ENCODE measurements at regions not wholly inside any gene's neighbourhood (a gene's known extent, or its start where the extent isn't known, plus 50 kb on each side); places are given as distances from the start of the nearest gene placed in this dataset.
"Not testable (repeated sequence)": the region's sequence is repeated elsewhere in the genome, so short reads cannot be mapped to it uniquely, and the experiment has no call there.

DNA sequence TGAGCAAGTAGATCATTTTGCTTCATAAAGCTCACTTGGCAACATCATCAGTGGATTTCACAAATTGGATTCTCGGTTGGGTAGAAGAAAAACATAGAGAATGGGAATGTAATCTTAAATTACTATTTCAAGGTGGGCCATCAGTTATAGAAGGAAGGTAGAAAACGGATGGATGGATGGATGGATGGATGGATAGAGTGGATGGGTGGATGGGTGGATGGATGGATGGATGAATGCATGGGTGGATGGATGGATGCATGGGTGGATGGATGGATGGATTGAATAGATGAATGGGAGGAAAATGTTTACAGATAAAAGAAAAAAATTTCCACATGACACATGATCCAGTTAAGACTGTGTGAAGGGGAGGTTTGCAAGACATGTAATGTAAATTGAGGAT is 159.7 kb downstream of the MEX3B start:
- peaks cover 3 to 19% (median 12%) of the 10 kb centered on the region in 3 donors for H3K4me1 ChIP-seq
- WGBS, 2 donors, result 72 to 81% methylated on average over 2 of the region's 2 CpGs
- H3K27me3 ChIP-seq, result no peaks in the 10 kb centered on the region
- no peak for TF ChIP-seq POLR2A (IDR thresholded peaks at IDR 0.05)
- no peaks in the 10 kb centered on the region for H3K36me3 ChIP-seq
- intact Hi-C loops (cut with DNase I), result loop anchor here (10.0 kb wide), 1 partner anchor 61 kb away; no protein-coding TSS in a partner anchor
- H3K4me3 ChIP-seq, result no peak overlapping the region
- DNase-seq, result no peak
- no peak overlapping the region for H3K27ac ChIP-seq
- H3K9me3 ChIP-seq, result no peaks in the 10 kb centered on the region

GRCh38 chr15:81885135-81885534 is 160.7 kb downstream of the MEX3B start:
- Histone ChIP-seq H3K4me1 (peaks cover 3 to 19% (median 12%) of the 10 kb centered on the region in 3 donors), H3K36me3 (no peaks in the 10 kb centered on the region), H3K4me3 (no peak overlapping the region), H3K27ac (no peak overlapping the region), H3K9me3 (no peaks in the 10 kb centered on the region), H3K27me3 (no peaks in the 10 kb centered on the region)
- intact Hi-C loops (cut with DNase I), result loop anchor here (10.0 kb wide), 1 partner anchor 60 kb away; no protein-coding TSS in a partner anchor
- WGBS, 2 donors, result 85 to 95% methylated on average over 2 of the region's 2 CpGs
- TF ChIP-seq CTCF (IDR thresholded peaks at IDR 0.05) (no peak), POLR2A (IDR thresholded peaks at IDR 0.05) (no peak)
- no peak for DNase-seq

- H3K36me3 ChIP-seq, result no peaks in the 10 kb centered on the region
- 65 to 79% methylated on average over 5 of the region's 5 CpGs for WGBS, 2 donors
- no peaks in the 10 kb centered on the region for H3K9me3 ChIP-seq
- TF ChIP-seq CTCF (IDR thresholded peaks at IDR 0.05), result no peak
- TF ChIP-seq POLR2A (IDR thresholded peaks at IDR 0.05), result no peak
- no peak overlapping the region for H3K27ac ChIP-seq
- DNase-seq, result no peak
- H3K4me1 ChIP-seq, result peaks cover 0 to 8% (median under 1%) of the 10 kb centered on the region in 3 donors
- intact Hi-C loops (cut with DNase I), result loop anchor here (10.0 kb wide), 1 partner anchor 58 kb away; no protein-coding TSS in a partner anchor
- no peak overlapping the region for H3K4me3 ChIP-seq
- no peaks in the 10 kb centered on the region for H3K27me3 ChIP-seq
Measured at GRCh38 chr15:81882504-81882903, 163.3 kb downstream of the MEX3B start.

- peaks cover 0 to 7% (median 0%) of the 10 kb centered on the region in 3 donors for H3K4me1 ChIP-seq
- no peak overlapping the region for H3K4me3 ChIP-seq
- intact Hi-C loops (cut with DNase I), result loop anchor here (10.0 kb wide), 1 partner anchor 56 kb away; no protein-coding TSS in a partner anchor
- no peak for DNase-seq
- H3K27me3 ChIP-seq, result no peaks in the 10 kb centered on the region
- TF ChIP-seq POLR2A (IDR thresholded peaks at IDR 0.05) (no peak), CTCF (IDR thresholded peaks at IDR 0.05) (no peak)
- H3K36me3 ChIP-seq, result no peaks in the 10 kb centered on the region
- WGBS, 2 donors, result 55 to 59% methylated on average over 5 of the region's 5 CpGs
- H3K27ac ChIP-seq, result no peak overlapping the region
- no peaks in the 10 kb centered on the region for H3K9me3 ChIP-seq
Measured at GRCh38 chr15:81880833-81881232, 165.0 kb downstream of the MEX3B start.

DNA sequence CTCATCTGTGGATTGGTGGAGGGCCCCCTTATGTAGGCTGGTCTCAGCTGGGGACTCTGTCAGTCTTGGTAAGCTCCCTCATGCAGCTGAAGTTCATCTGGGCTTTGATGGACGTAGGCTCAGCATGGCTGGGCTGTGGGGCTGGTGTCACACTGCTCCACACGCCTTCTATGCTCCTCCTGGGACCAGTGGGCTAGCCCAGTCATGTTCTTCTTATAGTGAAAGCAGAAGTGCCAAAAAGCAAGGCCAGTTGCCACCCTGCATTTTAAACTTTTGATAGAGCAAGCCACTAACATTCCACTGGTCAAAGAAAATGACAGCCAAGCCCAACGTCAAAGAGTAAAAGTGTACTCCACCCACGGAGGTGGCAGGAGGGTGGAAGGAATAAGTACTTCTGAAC is 165.5 kb downstream of the MEX3B start:
- 18 to 37% methylated on average over 2 to 4 of the region's 4 CpGs for WGBS, 2 donors
- intact Hi-C loops (cut with DNase I), result loop anchor here (10.0 kb wide), 1 partner anchor 56 kb away; no protein-coding TSS in a partner anchor
- H3K4me3 ChIP-seq, result no peak overlapping the region
- H3K27me3 ChIP-seq, result no peaks in the 10 kb centered on the region
- TF ChIP-seq POLR2A (IDR thresholded peaks at IDR 0.05) (no peak), CTCF (IDR thresholded peaks at IDR 0.05) (no peak)
- H3K4me1 ChIP-seq, result peaks cover 0 to 7% (median 0%) of the 10 kb centered on the region in 3 donors
- no peaks in the 10 kb centered on the region for H3K9me3 ChIP-seq
- no peak for DNase-seq
- H3K36me3 ChIP-seq, result no peaks in the 10 kb centered on the region
- H3K27ac ChIP-seq, result no peak overlapping the region

DNA sequence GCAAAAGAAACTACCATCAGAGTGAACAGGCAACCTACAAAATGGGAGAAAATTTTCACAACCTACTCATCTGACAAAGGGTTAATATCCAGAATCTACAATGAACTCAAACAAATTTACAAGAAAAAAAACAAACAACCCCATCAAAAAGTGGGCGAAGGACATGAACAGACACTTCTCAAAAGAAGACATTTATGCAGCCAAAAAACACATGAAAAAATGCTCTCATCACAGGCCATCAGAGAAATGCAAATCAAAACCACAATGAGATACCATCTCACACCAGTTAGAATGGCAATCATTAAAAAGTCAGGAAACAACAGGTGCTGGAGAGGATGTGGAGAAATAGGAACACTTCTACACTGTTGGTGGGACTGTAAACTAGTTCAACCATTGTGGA is 170.1 kb downstream of the MEX3B start:
- 86 to 100% methylated on average over 1 of the region's 1 CpG for whole genome bisulfite sequencing, 2 donors
- H3K4me3 ChIP-seq; H3K27ac ChIP-seq; H3K4me1 ChIP-seq; H3K9me3 ChIP-seq; intact Hi-C loops (cut with DNase I); H3K36me3 ChIP-seq; H3K27me3 ChIP-seq; DNase-seq: not testable (repeated sequence)

- H3K27ac ChIP-seq; H3K27me3 ChIP-seq; H3K4me3 ChIP-seq; DNase-seq; H3K9me3 ChIP-seq; intact Hi-C loops (cut with DNase I); H3K4me1 ChIP-seq; H3K36me3 ChIP-seq: not testable (repeated sequence)
- 94% methylated on average over 15 of the region's 29 CpGs; no CpG with 5 or more reads in 1 of the 2 donors for WGBS, 2 donors
Measured at GRCh38 chr15:81870746-81871106, 175.1 kb downstream of the MEX3B start.

DNA sequence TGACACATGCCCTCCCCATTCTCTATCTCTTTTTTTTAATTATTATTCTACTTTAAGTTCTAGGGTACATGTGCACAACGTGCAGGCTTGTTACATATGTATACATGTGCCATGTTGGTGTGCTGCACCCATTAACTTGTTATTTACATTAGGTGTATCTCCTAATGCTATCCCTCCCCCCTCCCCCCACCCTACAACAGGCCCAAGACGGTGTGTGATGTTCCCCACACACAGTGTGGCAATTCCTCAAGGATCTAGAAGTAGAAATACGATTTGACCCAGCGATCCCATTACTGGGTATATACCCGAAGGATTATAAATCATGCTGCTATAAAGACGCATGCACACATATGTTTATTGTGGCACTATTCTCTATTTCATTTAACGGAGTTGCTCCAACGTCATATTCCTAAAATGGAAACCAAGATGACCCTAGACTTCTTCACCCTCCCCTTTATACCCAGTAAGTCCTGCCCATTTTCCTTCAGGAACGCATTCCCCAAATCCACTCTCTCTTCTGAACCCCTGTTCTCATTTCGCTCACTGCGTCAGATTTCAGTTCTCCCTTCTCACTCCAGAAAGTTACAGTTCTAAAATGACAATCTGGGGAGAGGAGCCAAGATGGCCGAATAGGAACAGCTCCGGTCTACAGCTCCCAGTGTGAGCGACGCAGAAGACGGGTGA is 175.6 kb downstream of the MEX3B start:
- H3K4me3 ChIP-seq; intact Hi-C loops (cut with DNase I); H3K27ac ChIP-seq; H3K9me3 ChIP-seq; H3K4me1 ChIP-seq; H3K36me3 ChIP-seq; DNase-seq; H3K27me3 ChIP-seq: not testable (repeated sequence)
- WGBS, 2 donors, result 84 to 87% methylated on average over 13 to 15 of the region's 16 CpGs

Measured in esophagus squamous epithelium (tissue), 5 donors.